Uterus (tissue), 3 donors: ENCODE measurements at regions not wholly inside any gene's neighbourhood (a gene's known extent, or its start where the extent isn't known, plus 50 kb on each side); places are given as distances from the start of the nearest gene placed in this dataset.

Source experiments
- DNase-seq, 2 donors: peaks; one replicate each; pipeline ENCODE4 v3.0.0-alpha.2; 2019 to 2020
- H3K27ac ChIP-seq, 2 donors: fragments of 200-600 bp; sonication (generic); 1 replicate in 1 of 2; 2 replicates in 1 of 2; pipeline ENCODE4 v1.5.1; 2016 to 2018
- H3K27me3 ChIP-seq, 2 donors: fragments of 200-600 bp; sonication (generic); one replicate each; pipeline ENCODE4 v1.5.1; 2018 to 2019; ENCODE audit warnings: control low read depth in 1 of 2
- H3K36me3 ChIP-seq, 2 donors: fragments of 200-600 bp; sonication (generic); one replicate each; pipeline ENCODE4 v1.5.1; 2019; ENCODE audit warnings: control low read depth in 1 of 2
- H3K4me1 ChIP-seq, 2 donors: fragments of 200-600 bp; sonication (generic); one replicate each; pipeline ENCODE4 v1.5.1; 2018 to 2019; ENCODE audit warnings: control low read depth in 1 of 2
- H3K4me3 ChIP-seq, 2 donors: fragments of 200-600 bp; sonication (generic); 1 replicate in 1 of 2; 2 replicates in 1 of 2; pipeline ENCODE4 v1.5.1; 2018 to 2019; ENCODE audit warnings: mild to moderate bottlenecking in 1 of 2
- H3K9me3 ChIP-seq, 2 donors: fragments of 200-600 bp; sonication (generic); one replicate each; pipeline ENCODE4 v1.5.1; 2019; ENCODE audit warnings: control low read depth in 1 of 2
- CTCF ChIP-seq, 4 experiments: fragments of 200-600 bp in 2 of 4; fragments of 450-650 bp in 2 of 4; sonication (generic) in 2 of 4; IDR thresholded peaks; one replicate each; pipeline ENCODE4 v1.5.1; 2016 to 2019; ENCODE audit warnings: antibody characterized with exemption in 4 of 4, mild to moderate bottlenecking in 2 of 4, moderate library complexity in 1 of 4
- POLR2A ChIP-seq, 2 donors: fragments of 450-650 bp; IDR thresholded peaks; one replicate each; pipeline ENCODE4 v1.6.1; 2016; ENCODE audit warnings: antibody characterized with exemption in 2 of 2, mild to moderate bottlenecking in 1 of 2, moderate library complexity in 1 of 2
- intact Hi-C: fragments of 100-400 bp; cut with DNase I; formaldehyde crosslinking; loops from one replicate; pipeline ENCODE4 v1.15.1; 2023; ENCODE audit warnings: low total_unique reads
- donor health status: DM: yes; HTN: yes; CAD: no.

GRCh38 chr4:186360551-186360950, 94.6 kb downstream of the F11 start:
- H3K36me3 ChIP-seq, result no peaks in the 10 kb centered on the region
- intact Hi-C loops, result no loop called here
- no peaks in the 10 kb centered on the region for H3K4me1 ChIP-seq
- no peaks in the 10 kb centered on the region for H3K9me3 ChIP-seq
- no peak overlapping the region for H3K27ac ChIP-seq
- DNase-seq, result no peak
- no peak overlapping the region for H3K4me3 ChIP-seq
- TF ChIP-seq CTCF (IDR thresholded peaks at IDR 0.05), result no peak
- H3K27me3 ChIP-seq, result no peaks in the 10 kb centered on the region

- no peak overlapping the region for H3K27ac ChIP-seq
- intact Hi-C loops, result no loop called here
- DNase-seq, result no peak
- TF ChIP-seq CTCF (IDR thresholded peaks at IDR 0.05), result no peak
- no peak for TF ChIP-seq POLR2A (IDR thresholded peaks at IDR 0.05)
- H3K4me3 ChIP-seq, result no peak overlapping the region
- no peaks in the 10 kb centered on the region for H3K9me3 ChIP-seq
- H3K4me1 ChIP-seq, result no peaks in the 10 kb centered on the region
- H3K36me3 ChIP-seq, result no peaks in the 10 kb centered on the region
- H3K27me3 ChIP-seq, result no peaks in the 10 kb centered on the region
Measured at GRCh38 chr4:186351668-186352194, 85.7 kb downstream of the F11 start.

GRCh38 chr4:186348433-186348832, 82.4 kb downstream of the F11 start:
- no peaks in the 10 kb centered on the region for H3K4me1 ChIP-seq
- no peak overlapping the region for H3K27ac ChIP-seq
- H3K27me3 ChIP-seq, result no peaks in the 10 kb centered on the region
- no peaks in the 10 kb centered on the region for H3K9me3 ChIP-seq
- H3K4me3 ChIP-seq, result no peak overlapping the region
- intact Hi-C loops, result no loop called here
- TF ChIP-seq POLR2A (IDR thresholded peaks at IDR 0.05) (no peak), CTCF (IDR thresholded peaks at IDR 0.05) (no peak)
- DNase-seq, result no peak
- no peaks in the 10 kb centered on the region for H3K36me3 ChIP-seq

- no peak for DNase-seq
- no peak overlapping the region for H3K27ac ChIP-seq
- intact Hi-C loops, result no loop called here
- no peaks in the 10 kb centered on the region for H3K36me3 ChIP-seq
- TF ChIP-seq CTCF (IDR thresholded peaks at IDR 0.05), result no peak
- no peak for TF ChIP-seq POLR2A (IDR thresholded peaks at IDR 0.05)
- H3K27me3 ChIP-seq, result no peaks in the 10 kb centered on the region
- H3K4me1 ChIP-seq, result no peaks in the 10 kb centered on the region
- no peak overlapping the region for H3K4me3 ChIP-seq
- H3K9me3 ChIP-seq, result no peaks in the 10 kb centered on the region
Measured at GRCh38 chr4:186347743-186348142, 81.8 kb downstream of the F11 start.

GRCh38 chr4:186345184-186345583, 79.2 kb downstream of the F11 start:
- DNase-seq, result no peak
- Histone ChIP-seq H3K4me1 (no peaks in the 10 kb centered on the region), H3K9me3 (no peaks in the 10 kb centered on the region), H3K27ac (no peak overlapping the region), H3K36me3 (no peaks in the 10 kb centered on the region), H3K4me3 (no peak overlapping the region), H3K27me3 (no peaks in the 10 kb centered on the region)
- intact Hi-C loops, result no loop called here
- TF ChIP-seq POLR2A (IDR thresholded peaks at IDR 0.05) (no peak), CTCF (IDR thresholded peaks at IDR 0.05) (no peak)
